ENCODE measurements at regions not wholly inside any gene's neighbourhood (a gene's known extent, or its start where the extent isn't known, plus 50 kb on each side); places are given as distances from the start of the nearest gene placed in this dataset.

- Histone ChIP-seq H2BK5ac (ENCODE audit: low read depth, low read length) (no peak overlapping the region), H2BK15ac (ENCODE audit: low read length) (no peak overlapping the region), H4K20me1 (replicated peaks in 1 of 2; ENCODE audit: control insufficient read depth in 1 of 2, insufficient read depth in 2 of 2, low read length in 2 of 2) (no peaks in the 10 kb centered on the region), H3K36me3 (ENCODE audit: control insufficient read depth in 2 of 4, insufficient read depth in 4 of 4, low read length in 3 of 4) (no peaks in the 10 kb centered on the region), H3K27ac (ENCODE audit: low read depth, low read length) (no peak overlapping the region), H3K23me2 (ENCODE audit: low read depth, low read length) (no peaks in the 10 kb centered on the region), H4K8ac (ENCODE audit: extremely low read depth, insufficient read depth, low read length) (no peak overlapping the region), H3K79me1 (ENCODE audit: low read depth, low read length) (no peaks in the 10 kb centered on the region), H4K5ac (ENCODE audit: insufficient read length, low read depth, low read length) (no peak overlapping the region), H3K23ac (ENCODE audit: insufficient read length) (no peak overlapping the region), H3K4me2 (ENCODE audit: insufficient read depth in 1 of 2, low read depth in 2 of 2, low read length in 2 of 2) (no peak overlapping the region), H3K27me3 (replicated peaks in 1 of 4; ENCODE audit: control insufficient read depth in 3 of 4, extremely low read depth in 1 of 4, insufficient read depth in 3 of 4, low read length in 3 of 4) (no peaks in the 10 kb centered on the region), H2AFZ (ENCODE audit: low read length) (no peak overlapping the region), H3K4ac (replicated peaks; ENCODE audit: insufficient read length, low read depth, low read length) (no peak overlapping the region), H3K4me3 (ENCODE audit: extremely low read depth in 1 of 4, insufficient read depth in 2 of 4, low read depth in 3 of 4, low read length in 4 of 4) (no peak overlapping the region), H3K18ac (ENCODE audit: extremely low read depth, low read length) (no peak overlapping the region), H3K9me3 (ENCODE audit: insufficient read depth in 2 of 2, low read depth in 1 of 2, low read length in 1 of 2) (peaks cover 0 to 2% of the 10 kb centered on the region in 2 experiments; a peak in 1 of 4 replicates), H3K4me1 (replicated peaks in 1 of 4; ENCODE audit: control insufficient read depth in 3 of 4, insufficient read depth in 4 of 4, low read length in 3 of 4) (no peaks in the 10 kb centered on the region), H3K56ac (replicated peaks; ENCODE audit: insufficient read length, low read depth, low read length) (no peak overlapping the region), H4K91ac (replicated peaks; ENCODE audit: insufficient read length, low read length) (no peak overlapping the region), H3K79me2 (ENCODE audit: control insufficient read depth in 1 of 2, insufficient read depth in 2 of 2, low read length in 2 of 2) (no peaks in the 10 kb centered on the region), H3K14ac (ENCODE audit: insufficient read length) (no peak overlapping the region), H2BK12ac (ENCODE audit: low read depth, low read length) (no peak overlapping the region), H2BK20ac (ENCODE audit: low read length) (no peak overlapping the region), H3K9ac (replicated peaks in 1 of 4; ENCODE audit: extremely low read depth in 1 of 4, low read depth in 3 of 4, low read length in 3 of 4) (no peak overlapping the region), H2BK120ac (replicated peaks; ENCODE audit: low read depth, low read length) (no peak overlapping the region), H2AK5ac (ENCODE audit: low read depth, low read length) (no peak overlapping the region)
- DNase-seq (ENCODE audit: low read depth in 1 of 2, low spot score in 2 of 2) = no peak
- 94% methylated on average over 6 of the region's 6 CpGs; no CpG with 5 or more reads in 1 of the 2 experiments for WGBS, 2 experiments (ENCODE audit: extremely low coverage in 1 of 2, insufficient coverage in 1 of 2, insufficient read length in 1 of 2, insufficient replicate concordance in 2 of 2, low coverage in 1 of 2, low lambda C conversion rate in 2 of 2, missing lambda C conversion rate in 1 of 2)
- TF ChIP-seq GTF2F1 (IDR thresholded peaks at IDR 0.05; ENCODE audit: borderline replicate concordance, low read depth, low read length) (no peak), NANOG (IDR thresholded peaks at IDR 0.05; ENCODE audit: insufficient read depth, low read depth, low read length, poor library complexity, severe bottlenecking) (no peak), YY1 (IDR thresholded peaks at IDR 0.05; ENCODE audit: low read depth, low read length) (no peak), BRCA1 (IDR thresholded peaks at IDR 0.05; ENCODE audit: low read depth, low read length) (no peak), HDAC2 (IDR thresholded peaks at IDR 0.05; ENCODE audit: borderline replicate concordance in 1 of 2, low read depth in 2 of 2, low read length in 2 of 2) (no peak), E2F6 (IDR thresholded peaks at IDR 0.05) (no peak), HDAC6 (IDR thresholded peaks at IDR 0.05; ENCODE audit: low read depth, low read length) (no peak), ASH2L (IDR thresholded peaks at IDR 0.05; ENCODE audit: low read length) (no peak), EZH2 (IDR thresholded peaks at IDR 0.05; ENCODE audit: low read depth, low read length, severe bottlenecking) (no peak)
- CTCF ChIA-PET (ENCODE audit: partially characterized antibody) = no interaction called here
- no peak for FAIRE-seq
- POLR2A ChIA-PET (ENCODE audit: partially characterized antibody) = no interaction called here
Measured at GRCh38 chr7:67738958-67739357, 742.3 kb downstream of the TYW1 start.

All from H1 (cell line).